PC-9 (cell line): ENCODE measurements at regions not wholly inside any gene's neighbourhood (a gene's known extent, or its start where the extent isn't known, plus 50 kb on each side); places are given as distances from the start of the nearest gene placed in this dataset.

ENCODE experiments used
- BruUV-seq: library from RNA; stranded (reverse); fragments of 400-500 nt; replicated peaks from 2 replicates; lab custom pipeline; 2021; lab: Mats Ljungman, UMichigan
- CTCF ChIA-PET: fragments of 300-600 bp; sonication (Branson Sonifier 250); formaldehyde crosslinking; loops from one replicate; lab custom pipeline; 2022; ENCODE audit warnings: antibody characterized with exemption; lab: Charles Lee
- POLR2A ChIA-PET: fragments of 300-600 bp; sonication (Branson Sonifier 250); formaldehyde crosslinking; loops from one replicate; lab custom pipeline; 2022; ENCODE audit warnings: antibody characterized with exemption; ENCODE audit not compliant: unreplicated experiment; lab: Charles Lee
- DNase-seq, 2 experiments: peaks; one replicate each; pipeline versions ENCODE4 v3.0.0 to v3.0.0-alpha.2; 2015 to 2022; ENCODE audit warnings: mixed read lengths in 1 of 2
- H2AFZ ChIP-seq: fragments of 200-600 bp; sonication (generic); 2 replicates; pipeline ENCODE4 v1.8.1; 2017; ENCODE audit warnings: antibody characterized with exemption
- H3F3A ChIP-seq: fragments of 200-600 bp; sonication (generic); 2 replicates; pipeline ENCODE4 v1.8.1; 2017; ENCODE audit warnings: antibody characterized with exemption, mild to moderate bottlenecking, low read depth; ENCODE audit not compliant: insufficient read depth
- H3K27ac ChIP-seq: fragments of 200-600 bp; sonication (generic); 2 replicates; pipeline ENCODE4 v1.6.1; 2016; ENCODE audit warnings: mixed run types
- H3K27me3 ChIP-seq: fragments of 200-600 bp; sonication (generic); 2 replicates; pipeline ENCODE4 v1.6.1; 2016; ENCODE audit warnings: low read depth, mixed run types; ENCODE audit not compliant: insufficient read depth
- H3K36me3 ChIP-seq: fragments of 200-600 bp; sonication (generic); 2 replicates; pipeline ENCODE4 v1.6.1; 2016; ENCODE audit warnings: low read depth, mixed run types
- H3K4me1 ChIP-seq: fragments of 200-600 bp; sonication (generic); replicated peaks from 2 replicates; pipeline ENCODE4 v1.6.1; 2016; ENCODE audit warnings: mixed run types; ENCODE audit not compliant: insufficient read depth
- H3K4me2 ChIP-seq: fragments of 200-600 bp; sonication (generic); 2 replicates; pipeline ENCODE4 v1.6.1; 2017; ENCODE audit warnings: mixed run types
- H3K4me3 ChIP-seq: fragments of 200-600 bp; sonication (generic); 2 replicates; pipeline ENCODE4 v1.6.1; 2016; ENCODE audit warnings: mixed run types
- H3K79me2 ChIP-seq: fragments of 200-600 bp; sonication (generic); 2 replicates; pipeline ENCODE4 v1.6.1; 2017; ENCODE audit warnings: low read depth, mixed run types
- H3K9me2 ChIP-seq: fragments of 200-600 bp; sonication (generic); 2 replicates; pipeline ENCODE4 v1.8.1; 2017; ENCODE audit warnings: mild to moderate bottlenecking; ENCODE audit not compliant: insufficient read depth
- H3K9me3 ChIP-seq: fragments of 200-600 bp; sonication (generic); 2 replicates; pipeline ENCODE4 v1.8.1; 2016; ENCODE audit warnings: low read depth; ENCODE audit not compliant: insufficient read depth
- H4K20me1 ChIP-seq: fragments of 200-600 bp; sonication (generic); 2 replicates; pipeline ENCODE4 v1.8.1; 2017; ENCODE audit not compliant: insufficient read depth
- CTCF ChIP-seq: fragments of 200-600 bp; sonication (generic); conservative IDR thresholded peaks from 2 replicates; pipeline ENCODE4 v1.6.1; 2017; ENCODE audit warnings: mixed run types, antibody characterized with exemption, mild to moderate bottlenecking, moderate library complexity
- EZH2 ChIP-seq: fragments of 200-600 bp; sonication (generic); IDR thresholded peaks from 2 replicates; pipeline ENCODE4 v1.8.0; 2017; ENCODE audit warnings: antibody characterized with exemption, low read depth
- intact Hi-C: fragments of 100-400 bp; cut with micrococcal nuclease; formaldehyde crosslinking; loops from one replicate; pipeline ENCODE4 v1.10.0; 2022; ENCODE audit not compliant: unreplicated experiment

GRCh38 chr10:64494901-64495300, 973.7 kb downstream of the REEP3 start:
- no TSS peak for BruUV-seq
- Histone ChIP-seq H3K36me3 (no peaks in the 10 kb centered on the region), H3K4me1 (no peaks in the 10 kb centered on the region), H3F3A (no peaks in the 10 kb centered on the region), H2AFZ (no peak overlapping the region), H3K27ac (no peak overlapping the region), H3K9me2 (no peaks in the 10 kb centered on the region; the same call in 1 of the 2 replicates), H3K4me3 (no peak overlapping the region), H3K4me2 (no peak overlapping the region), H3K9me3 (no peaks in the 10 kb centered on the region), H3K79me2 (no peaks in the 10 kb centered on the region), H4K20me1 (no peaks in the 10 kb centered on the region), H3K27me3 (no peaks in the 10 kb centered on the region)
- no peak for TF ChIP-seq CTCF
- no peak for TF ChIP-seq EZH2
- POLR2A ChIA-PET = no interaction called here
- DNase-seq = no peak
- intact Hi-C loops = no loop called here
- CTCF ChIA-PET = no interaction called here

- Histone ChIP-seq H3K79me2 (no peaks in the 10 kb centered on the region), H4K20me1 (no peaks in the 10 kb centered on the region), H2AFZ (no peak overlapping the region), H3K4me3 (no peak overlapping the region), H3K9me3 (no peaks in the 10 kb centered on the region), H3K36me3 (no peaks in the 10 kb centered on the region), H3K9me2 (no peaks in the 10 kb centered on the region; the same call in 1 of the 2 replicates), H3K4me2 (no peak overlapping the region), H3K27me3 (no peaks in the 10 kb centered on the region), H3F3A (no peaks in the 10 kb centered on the region), H3K27ac (no peak overlapping the region), H3K4me1 (no peaks in the 10 kb centered on the region)
- CTCF ChIA-PET = no interaction called here
- DNase-seq = no peak
- intact Hi-C loops = no loop called here
- POLR2A ChIA-PET = no interaction called here
- BruUV-seq = no TSS peak
- no peak for TF ChIP-seq EZH2
Observed at GRCh38 chr10:64497306-64497705, 976.1 kb downstream of the REEP3 start.

- DNase-seq = no peak
- no peak overlapping the region for H3K4me3 ChIP-seq
- H3K4me1 ChIP-seq = no peaks in the 10 kb centered on the region
- no peak overlapping the region for H3K4me2 ChIP-seq
- no peaks in the 10 kb centered on the region for H4K20me1 ChIP-seq
- POLR2A ChIA-PET = no interaction called here
- H3K36me3 ChIP-seq = no peaks in the 10 kb centered on the region
- no peaks in the 10 kb centered on the region for H3F3A ChIP-seq
- no peaks in the 10 kb centered on the region for H3K79me2 ChIP-seq
- CTCF ChIA-PET = no interaction called here
- intact Hi-C loops = no loop called here
- TF ChIP-seq CTCF = no peak
- TF ChIP-seq EZH2 = no peak
- no TSS peak for BruUV-seq
- no peaks in the 10 kb centered on the region for H3K9me3 ChIP-seq
- H3K27me3 ChIP-seq = no peaks in the 10 kb centered on the region
- H2AFZ ChIP-seq = no peak overlapping the region
- H3K27ac ChIP-seq = no peak overlapping the region
- no peaks in the 10 kb centered on the region for H3K9me2 ChIP-seq
Observed at GRCh38 chr10:64501807-64502206, 980.6 kb downstream of the REEP3 start.

GRCh38 chr10:64502936-64503335, 981.7 kb downstream of the REEP3 start:
- H4K20me1 ChIP-seq = no peaks in the 10 kb centered on the region
- H3K4me2 ChIP-seq = no peak overlapping the region
- ChIA-PET POLR2A (no interaction called here), CTCF (no interaction called here)
- no peaks in the 10 kb centered on the region for H3K4me1 ChIP-seq
- intact Hi-C loops = no loop called here
- H3K27me3 ChIP-seq = no peaks in the 10 kb centered on the region
- H3K9me3 ChIP-seq = no peaks in the 10 kb centered on the region
- no peak overlapping the region for H3K27ac ChIP-seq
- no peaks in the 10 kb centered on the region for H3K36me3 ChIP-seq
- H3F3A ChIP-seq = no peaks in the 10 kb centered on the region
- H3K79me2 ChIP-seq = no peaks in the 10 kb centered on the region
- H3K4me3 ChIP-seq = no peak overlapping the region
- H2AFZ ChIP-seq = no peak overlapping the region
- H3K9me2 ChIP-seq = no peaks in the 10 kb centered on the region
- TF ChIP-seq CTCF (no peak), EZH2 (no peak)
- no TSS peak for BruUV-seq
- no peak for DNase-seq
